Panc1 (cell line): ENCODE measurements at regions not wholly inside any gene's neighbourhood (a gene's known extent, or its start where the extent isn't known, plus 50 kb on each side); places are given as distances from the start of the nearest gene placed in this dataset.

Experiments used
- ATAC-seq: fragments of 200-7000 bp; cut with Tn5 transposase; 2 replicates; pipeline ENCODE4 v1.9.1; 2020; ENCODE audit warnings: mild to moderate bottlenecking, moderate library complexity
- BruUV-seq: library from RNA; stranded (reverse); fragments of 400-500 nt; replicated peaks from 2 replicates; lab custom pipeline; 2021; lab: Mats Ljungman, UMichigan
- CTCF ChIA-PET: fragments of 300-600 bp; sonication (Branson Sonifier 250); formaldehyde crosslinking; loops from one replicate; lab custom pipeline; 2022; ENCODE audit warnings: antibody characterized with exemption; lab: Charles Lee
- POLR2A ChIA-PET: fragments of 300-600 bp; sonication (Branson Sonifier 250); formaldehyde crosslinking; loops from one replicate; lab custom pipeline; 2022; ENCODE audit warnings: antibody characterized with exemption; lab: Charles Lee
- DNase-seq: peaks from one replicate; pipeline ENCODE4 v3.0.0-alpha.2; 2010; ENCODE audit warnings: low read depth, low spot score
- H3K27ac ChIP-seq: 2 replicates; pipeline ENCODE4 v1.5.1; 2011; ENCODE audit warnings: mild to moderate bottlenecking, low read length, inconsistent platforms
- H3K27me3 ChIP-seq: fragments of 200-500 bp; sonication (Bioruptor generic); 2 replicates; pipeline ENCODE4 v1.6.0; 2014; ENCODE audit warnings: low read length, inconsistent platforms; ENCODE audit not compliant: control insufficient read depth, insufficient read depth
- H3K36me3 ChIP-seq: fragments of 200-500 bp; sonication (Bioruptor generic); 2 replicates; pipeline ENCODE4 v1.5.1; 2014; ENCODE audit warnings: inconsistent platforms, mild to moderate bottlenecking, low read length, moderate library complexity; ENCODE audit not compliant: control insufficient read depth, insufficient read depth
- H3K4me1 ChIP-seq: 2 replicates; pipeline ENCODE4 v1.5.1; 2011; ENCODE audit warnings: inconsistent platforms, mild to moderate bottlenecking, low read length, moderate library complexity; ENCODE audit not compliant: control insufficient read depth, insufficient read depth
- H3K4me3 ChIP-seq, 2 experiments: 2 replicates each; pipeline ENCODE4 v1.5.1; 2011 to 2012; ENCODE audit warnings: low read depth in 2 of 2, low read length in 2 of 2, mild to moderate bottlenecking in 2 of 2, inconsistent platforms in 1 of 2, moderate library complexity in 1 of 2
- H3K9me3 ChIP-seq: fragments of 200-500 bp; sonication (Bioruptor generic); 2 replicates; pipeline ENCODE4 v1.5.1; 2014; ENCODE audit warnings: low read depth, mild to moderate bottlenecking, inconsistent platforms, low read length, moderate library complexity; ENCODE audit not compliant: control insufficient read depth, insufficient read depth
- CTCF ChIP-seq: fragments of 450-650 bp; IDR thresholded peaks from 2 replicates; pipeline ENCODE4 v1.5.1; 2017; ENCODE audit warnings: mild to moderate bottlenecking
- POLR2AphosphoS5 ChIP-seq: IDR thresholded peaks from 2 replicates; pipeline ENCODE4 v1.6.1; 2012; ENCODE audit warnings: mild to moderate bottlenecking, low read depth, low read length, moderate library complexity
- REST ChIP-seq, 2 experiments: IDR thresholded peaks; 2 replicates each; pipeline ENCODE4 v1.6.1; 2011 to 2012; ENCODE audit warnings: low read depth in 2 of 2, control low read depth in 1 of 2, low read length in 1 of 2, mild to moderate bottlenecking in 1 of 2, moderate library complexity in 1 of 2; ENCODE audit not compliant: insufficient read depth in 1 of 2
- SIN3A ChIP-seq: IDR thresholded peaks from 2 replicates; pipeline ENCODE4 v1.6.1; 2012; ENCODE audit warnings: low read depth, mild to moderate bottlenecking, low read length, moderate library complexity, borderline replicate concordance; ENCODE audit not compliant: insufficient read depth
- TCF7L2 ChIP-seq: IDR thresholded peaks from 2 replicates; pipeline ENCODE4 v1.6.1; 2011; ENCODE audit warnings: mild to moderate bottlenecking, low read depth, low read length, inconsistent platforms
- in situ Hi-C: cut with HindIII; loops from 2 replicates; pipeline ENCODE4 v1.10.0; 2016; ENCODE audit warnings: low sequenced_read_pairs, low pct_unique_long_range_greater_than_20kb
- intact Hi-C: fragments of 100-400 bp; cut with micrococcal nuclease; formaldehyde crosslinking; loops from one replicate; pipeline ENCODE4 v1.10.0; 2022; ENCODE audit not compliant: unreplicated experiment

GRCh38 chr22:26992556-26992955, 335.2 kb downstream of the MIAT start:
- POLR2A ChIA-PET: no interaction called here
- no peak for TF ChIP-seq CTCF
- no peak for TF ChIP-seq TCF7L2
- TF ChIP-seq REST (IDR thresholded peaks at IDR 0.05; ENCODE audit: insufficient read depth in 1 of 2, low read depth in 2 of 2, low read length in 1 of 2): no peak
- TF ChIP-seq SIN3A: no peak
- no peak for TF ChIP-seq POLR2AphosphoS5
- CTCF ChIA-PET: no interaction called here
- ATAC-seq: no peak
- Histone ChIP-seq H3K27me3 (no peaks in the 10 kb centered on the region), H3K36me3 (no peaks in the 10 kb centered on the region), H3K27ac (no peak overlapping the region), H3K4me3 (no peak overlapping the region), H3K9me3 (no peaks in the 10 kb centered on the region), H3K4me1 (no peaks in the 10 kb centered on the region)
- intact Hi-C loops (no loop called here), in situ Hi-C loops (no loop called here)
- BruUV-seq: no TSS peak
- no peak for DNase-seq

GRCh38 chr22:26993886-26994285, 336.5 kb downstream of the MIAT start:
- in situ Hi-C loops: no loop called here
- BruUV-seq: no TSS peak
- DNase-seq (no peak), ATAC-seq (no peak)
- TF ChIP-seq TCF7L2 (no peak), SIN3A (no peak), POLR2AphosphoS5 (no peak), REST (IDR thresholded peaks at IDR 0.05; ENCODE audit: insufficient read depth in 1 of 2, low read depth in 2 of 2, low read length in 1 of 2) (no peak), CTCF (no peak)
- H3K9me3 ChIP-seq: no peaks in the 10 kb centered on the region
- POLR2A ChIA-PET: no interaction called here
- H3K27ac ChIP-seq: no peak overlapping the region
- H3K36me3 ChIP-seq: no peaks in the 10 kb centered on the region
- H3K27me3 ChIP-seq: no peaks in the 10 kb centered on the region
- intact Hi-C loops: no loop called here
- no peaks in the 10 kb centered on the region for H3K4me1 ChIP-seq
- CTCF ChIA-PET: no interaction called here
- no peak overlapping the region for H3K4me3 ChIP-seq
